DND-41 (cell line): ENCODE measurements at regions not wholly inside any gene's neighbourhood (a gene's known extent, or its start where the extent isn't known, plus 50 kb on each side); places are given as distances from the start of the nearest gene placed in this dataset.

Experiments used
- CTCF ChIP-seq: IDR thresholded peaks from 2 replicates; pipeline ENCODE4 v1.5.1; 2012; ENCODE audit warnings: borderline replicate concordance, low read length, moderate library complexity, mild to moderate bottlenecking; ENCODE audit not compliant: poor library complexity, severe bottlenecking; ENCODE audit errors: extremely low read depth
- EZH2 ChIP-seq: IDR thresholded peaks from 3 replicates; pipeline ENCODE4 v1.6.1; 2012; ENCODE audit warnings: borderline replicate concordance, low read depth, mild to moderate bottlenecking, moderate library complexity, low read length, inconsistent platforms; ENCODE audit not compliant: severe bottlenecking

GRCh38 chr2:45170191-45171135 is 161.2 kb upstream of the SIX2 start:
- TF ChIP-seq CTCF, result no peak
- no peak for TF ChIP-seq EZH2
